Thyroid gland (tissue), 4 donors: ENCODE measurements at regions not wholly inside any gene's neighbourhood (a gene's known extent, or its start where the extent isn't known, plus 50 kb on each side); places are given as distances from the start of the nearest gene placed in this dataset.

ENCODE experiments used
- CTCF ChIP-seq, 6 experiments: fragments of 200-600 bp in 3 of 6; fragments of 450-650 bp in 3 of 6; sonication (generic) in 3 of 6; IDR thresholded peaks; one replicate each; pipeline ENCODE4 v1.5.1; 2016 to 2019; ENCODE audit warnings: antibody characterized with exemption in 6 of 6, mild to moderate bottlenecking in 2 of 6, inconsistent platforms in 1 of 6, moderate library complexity in 1 of 6
- POLR2A ChIP-seq, 2 donors: fragments of 450-650 bp; IDR thresholded peaks; one replicate each; pipeline ENCODE4 v1.6.1; 2017; ENCODE audit warnings: antibody characterized with exemption in 2 of 2, mild to moderate bottlenecking in 2 of 2, moderate library complexity in 1 of 2

GRCh38 chr11:81459766-81460306, 1273.8 kb downstream of the FAM181B start:
- TF ChIP-seq CTCF (IDR thresholded peaks at IDR 0.05) (no peak), POLR2A (IDR thresholded peaks at IDR 0.05) (no peak)
